IPS-NIHi11 (cell line): ENCODE measurements at regions not wholly inside any gene's neighbourhood (a gene's known extent, or its start where the extent isn't known, plus 50 kb on each side); places are given as distances from the start of the nearest gene placed in this dataset.
"Not testable (repeated sequence)": the region's sequence is repeated elsewhere in the genome, so short reads cannot be mapped to it uniquely, and the experiment has no call there.

Experiments
- DNase-seq: peaks from one replicate; pipeline ENCODE4 v3.0.0; 2012; ENCODE audit warnings: mixed read lengths, low spot score

DNA sequence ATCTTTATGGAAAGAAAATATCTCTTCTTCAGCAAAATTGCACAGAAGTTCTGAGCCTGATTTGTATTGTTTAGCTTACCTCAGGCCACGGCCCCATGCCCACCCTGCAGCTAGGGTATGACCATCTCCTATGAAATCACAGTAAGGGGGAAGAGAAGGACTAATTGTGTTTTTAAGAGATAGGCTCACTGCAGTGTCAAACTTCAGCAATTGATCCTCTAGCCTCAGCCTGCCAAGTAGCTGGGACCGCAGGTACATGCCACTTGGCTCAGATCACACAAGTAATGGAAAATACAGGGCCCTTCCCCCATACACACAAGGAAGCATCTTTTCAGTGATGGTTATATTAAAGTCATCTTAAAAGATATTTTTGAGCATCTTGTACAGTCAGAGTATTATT, 60.0 kb downstream of the DMAC1 start:
- DNase-seq: no peak

DNA sequence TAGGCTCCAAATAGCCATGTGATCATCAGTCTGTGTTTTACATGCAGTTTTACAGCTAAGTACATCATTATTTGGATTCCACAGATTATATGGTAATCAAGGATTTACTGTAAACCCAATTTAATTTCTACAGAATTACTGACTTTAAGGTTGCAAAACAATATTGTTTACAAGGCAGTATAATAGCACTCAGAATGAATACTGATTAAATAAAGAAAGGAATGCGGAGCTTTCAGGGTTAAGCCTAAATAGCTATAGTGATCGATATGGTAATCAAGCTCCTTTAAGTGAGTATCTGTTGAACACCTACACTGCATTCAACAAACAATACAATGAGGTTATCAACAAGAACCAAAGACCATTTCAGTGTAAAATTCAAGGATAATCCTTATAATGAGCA, 64.3 kb downstream of the DMAC1 start:
- DNase-seq: no peak

DNA sequence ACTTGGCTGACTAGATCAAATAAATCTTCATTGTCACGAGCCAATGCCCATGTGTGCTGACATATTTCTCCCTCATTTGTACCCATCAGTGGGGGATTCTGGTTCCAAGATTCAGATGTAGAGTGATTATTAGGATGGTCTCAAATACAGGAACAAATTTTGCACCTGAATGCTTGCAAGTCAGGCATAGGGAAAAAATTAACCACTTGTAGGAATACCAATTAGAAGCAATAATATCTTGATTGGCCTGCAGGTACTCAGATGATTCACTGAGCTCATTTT, 69.5 kb downstream of the DMAC1 start:
- DNase-seq: no peak

DNA sequence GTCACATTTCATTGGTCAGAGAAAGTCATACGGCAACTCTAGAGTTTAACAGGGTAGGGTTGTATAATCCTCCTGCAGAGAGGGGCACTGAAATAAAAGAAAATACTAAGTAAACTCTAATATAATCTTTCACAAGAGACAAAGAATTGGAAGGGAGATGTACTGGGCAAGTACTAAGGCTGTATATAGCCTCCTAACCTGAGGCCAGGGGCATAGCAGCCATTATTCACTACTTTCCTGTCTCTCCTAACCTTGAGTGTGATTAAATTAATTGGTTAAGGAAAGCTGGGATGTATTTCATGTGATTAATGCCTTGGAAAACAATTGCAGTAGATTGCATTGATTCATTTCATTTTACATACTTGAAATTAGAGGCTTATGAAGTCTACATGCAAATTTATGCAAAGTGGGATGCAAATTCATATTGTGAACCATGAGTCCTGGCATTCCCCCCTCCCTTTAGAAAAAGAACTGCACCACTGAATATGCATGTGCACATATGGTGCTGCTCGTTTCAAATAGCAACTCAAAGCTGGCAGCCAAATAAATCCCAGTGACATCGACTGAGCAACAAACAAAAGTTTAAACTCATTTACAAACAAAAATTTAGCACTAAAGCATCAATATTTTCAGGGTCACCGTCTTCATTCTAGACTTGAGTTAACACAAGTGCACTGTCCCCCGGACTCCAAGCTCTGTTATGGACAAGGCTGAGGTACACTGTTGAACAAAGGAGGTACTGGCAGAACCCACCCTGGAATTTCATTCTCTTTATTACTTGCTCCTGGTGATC, 70.0 kb downstream of the DMAC1 start:
- no peak for DNase-seq

DNA sequence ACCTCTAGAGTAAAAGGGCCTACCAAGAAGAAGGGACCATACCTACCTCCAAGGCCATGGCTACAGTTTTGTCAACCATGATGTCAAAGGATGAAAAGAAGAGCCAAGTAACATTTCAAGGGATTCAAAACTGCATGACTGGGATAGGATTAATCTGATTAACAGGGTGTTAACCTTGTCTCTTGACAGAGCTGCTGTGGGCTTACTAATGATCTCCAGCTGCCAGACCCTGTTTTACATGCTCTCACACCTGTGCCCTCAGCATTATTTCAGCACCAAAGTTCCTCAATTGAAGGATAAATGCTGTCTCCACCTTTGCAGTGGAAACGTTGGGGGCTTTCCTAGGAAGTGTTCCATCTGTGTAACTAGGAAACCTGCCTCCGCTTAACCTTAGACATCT, 78.3 kb downstream of the DMAC1 start:
- DNase-seq: no peak

DNA sequence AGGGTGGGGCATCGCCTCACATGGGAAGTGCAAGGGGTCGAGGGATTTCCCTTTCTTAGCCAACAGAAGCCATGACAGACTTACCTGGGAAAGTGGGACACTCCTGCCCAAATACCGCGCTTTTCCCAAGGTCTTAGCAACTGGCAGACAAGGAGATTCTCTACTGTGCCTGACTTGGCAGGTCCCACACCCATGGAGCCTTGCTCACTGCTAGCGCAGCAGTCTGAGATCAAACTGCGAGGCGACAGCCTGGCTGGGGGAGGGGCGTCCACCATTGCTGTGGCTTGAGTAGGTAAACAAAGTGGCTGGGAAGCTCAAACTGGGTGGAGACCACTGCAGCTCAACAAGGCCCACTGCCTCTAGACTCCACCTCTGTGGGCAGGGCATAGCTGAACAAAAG, 86.5 kb downstream of the DMAC1 start:
- not testable (repeated sequence) for DNase-seq

DNA sequence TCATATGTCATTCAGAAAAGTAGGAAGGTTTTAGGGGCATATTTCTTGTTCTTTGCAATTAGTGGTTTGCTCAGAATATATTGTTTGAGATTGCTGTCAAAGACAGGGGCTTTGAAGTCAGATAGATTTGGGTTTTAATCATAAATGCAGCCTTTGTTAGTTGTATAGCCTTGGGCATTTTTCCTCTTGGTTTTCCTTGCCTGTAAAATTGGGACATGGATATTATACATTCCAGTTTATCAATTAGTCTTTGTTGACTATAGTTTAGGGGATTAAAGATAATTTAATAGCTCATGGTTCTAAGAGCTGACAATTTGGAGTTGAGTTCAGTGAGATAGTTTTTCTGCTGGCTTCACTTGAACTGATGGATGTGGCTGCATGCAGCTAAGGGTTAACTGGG, 88.9 kb downstream of the DMAC1 start:
- no peak for DNase-seq

DNA sequence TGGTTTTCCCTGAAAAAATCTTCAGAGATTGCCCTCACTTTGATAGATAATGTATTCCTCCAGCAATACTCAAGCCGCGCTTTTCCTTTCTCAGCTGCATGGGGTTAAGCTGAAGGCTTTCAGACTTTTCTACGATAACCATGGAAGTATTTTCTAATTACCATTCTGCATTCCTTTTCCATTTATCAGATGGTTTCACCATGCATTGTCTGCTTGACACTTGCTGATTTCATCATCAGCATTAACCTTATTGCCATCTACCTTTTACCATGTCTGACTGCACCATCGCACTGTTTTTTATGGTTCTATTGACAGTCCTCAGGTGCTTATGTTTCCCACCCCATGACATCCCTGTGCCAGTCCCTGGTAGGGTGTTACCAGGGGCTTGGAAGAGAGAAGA, 91.6 kb downstream of the DMAC1 start:
- no peak for DNase-seq

DNA sequence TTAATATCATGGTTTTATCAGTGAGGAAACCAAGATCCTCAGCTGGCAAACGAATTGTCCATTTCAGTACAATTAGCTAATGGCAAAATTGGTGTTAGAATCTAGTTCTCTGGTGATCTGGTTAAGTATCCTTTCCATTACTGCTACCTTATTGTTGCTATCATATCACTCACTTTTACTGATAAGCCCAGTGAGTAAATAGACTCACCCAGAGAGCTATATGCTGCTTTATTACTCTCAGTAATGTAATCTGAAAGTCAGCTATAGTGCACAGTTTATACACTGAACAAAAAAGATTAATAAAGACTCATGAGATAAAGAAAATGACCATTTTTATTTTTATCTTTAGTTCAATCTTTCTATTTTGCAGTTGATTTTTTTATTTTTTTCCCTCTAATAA, 95.0 kb downstream of the DMAC1 start:
- DNase-seq: no peak

DNA sequence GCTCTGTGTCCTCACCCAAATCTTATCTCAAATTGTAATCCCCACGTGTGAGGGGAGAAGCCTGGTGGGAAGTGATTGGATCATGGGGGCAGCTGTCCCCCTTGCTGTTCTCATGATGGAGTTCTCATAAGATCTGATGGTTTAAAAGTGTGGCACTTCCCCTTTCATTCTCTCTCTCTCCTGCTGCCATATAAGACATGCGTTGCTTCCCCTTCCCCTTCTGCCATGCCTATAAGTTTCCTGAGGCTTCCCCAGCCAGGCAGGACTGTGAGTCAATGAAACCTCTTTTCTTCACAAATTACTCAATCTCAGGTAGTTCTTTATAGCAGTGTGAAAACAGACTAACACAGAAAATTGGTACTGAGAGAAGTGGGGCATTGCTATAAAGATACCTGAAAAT, 107.7 kb downstream of the DMAC1 start:
- DNase-seq: no peak

DNA sequence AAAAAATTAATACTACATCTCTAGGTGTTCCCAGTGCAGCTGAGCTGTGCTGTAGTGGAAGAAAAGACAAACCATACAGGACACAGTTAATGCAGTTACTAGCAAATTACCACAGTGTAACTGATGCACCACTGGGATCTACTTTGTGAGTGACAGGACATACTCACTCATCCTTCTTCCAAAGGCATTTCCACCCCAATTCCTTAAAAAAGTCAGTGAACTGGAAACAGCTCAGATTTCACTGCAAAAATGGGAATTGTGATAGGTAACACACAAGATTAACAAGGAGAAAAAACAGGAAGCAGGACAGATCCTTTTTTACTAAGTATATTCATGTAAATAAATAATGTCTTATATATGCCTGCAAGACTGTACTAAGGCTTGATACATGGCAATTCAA, 109.6 kb downstream of the DMAC1 start:
- DNase-seq: no peak

DNA sequence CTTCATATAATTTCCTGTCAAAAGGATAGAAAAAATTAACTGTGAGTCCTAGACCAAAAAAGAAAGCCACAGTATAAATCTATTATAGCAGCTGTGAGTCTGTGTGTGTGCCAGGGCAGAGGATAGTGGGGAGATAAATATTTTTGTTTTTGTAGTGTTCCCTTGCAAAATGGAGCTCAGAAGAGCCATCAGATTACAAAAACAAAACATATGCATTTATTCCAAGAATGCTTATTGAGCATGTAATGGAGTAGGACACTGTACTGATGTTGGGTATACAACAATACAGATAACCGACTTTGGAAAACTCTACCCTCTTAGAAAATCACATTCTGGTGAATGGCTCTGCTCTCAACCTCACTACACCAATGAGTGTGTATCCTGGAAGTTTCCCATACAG, 111.0 kb downstream of the DMAC1 start:
- no peak for DNase-seq

DNA sequence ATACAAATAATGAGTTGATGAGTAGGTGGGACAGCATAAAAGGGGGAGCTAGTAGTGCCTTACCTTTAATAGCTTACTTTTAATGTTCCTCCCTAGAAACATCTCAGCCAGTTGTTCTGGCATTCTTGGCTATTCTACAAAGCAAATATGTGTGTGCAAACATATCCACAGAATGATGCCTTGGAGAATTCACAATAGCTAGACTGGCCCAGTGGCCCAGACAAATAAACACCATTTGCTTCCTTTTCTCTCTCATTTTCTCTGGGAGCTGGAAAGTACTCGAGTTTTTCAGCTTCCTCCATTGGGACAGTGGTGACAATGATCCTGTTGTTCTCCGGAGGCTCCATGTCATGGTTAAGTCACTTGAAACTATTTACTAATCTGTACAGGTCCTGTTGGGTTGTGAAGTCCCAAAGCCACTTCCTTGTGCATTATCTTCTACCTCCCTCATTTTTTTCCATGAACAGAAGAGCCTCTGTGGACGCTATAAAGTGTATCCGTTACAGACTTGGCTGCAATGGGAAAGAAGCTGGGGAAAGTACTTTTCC, 122.9 kb downstream of the DMAC1 start:
- DNase-seq: no peak

DNA sequence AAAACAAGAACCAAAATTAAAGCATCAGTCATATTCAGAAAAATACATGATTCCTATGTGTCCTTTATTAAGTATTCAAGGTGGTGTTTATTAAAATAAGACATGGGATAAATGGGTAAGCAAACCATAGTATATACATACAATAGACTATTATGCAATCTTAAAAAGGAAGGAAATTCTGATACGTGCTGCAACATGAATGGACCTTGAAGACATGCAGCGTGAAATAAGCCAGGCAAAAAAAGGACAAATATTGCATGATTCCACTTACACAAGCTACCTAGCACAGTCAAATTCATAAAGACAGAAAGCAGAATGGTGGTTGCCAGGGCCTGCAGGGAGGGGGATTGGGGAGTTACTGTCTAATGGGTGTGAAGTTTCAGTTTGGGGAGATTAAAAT, 127.7 kb downstream of the DMAC1 start:
- DNase-seq: no peak

DNA sequence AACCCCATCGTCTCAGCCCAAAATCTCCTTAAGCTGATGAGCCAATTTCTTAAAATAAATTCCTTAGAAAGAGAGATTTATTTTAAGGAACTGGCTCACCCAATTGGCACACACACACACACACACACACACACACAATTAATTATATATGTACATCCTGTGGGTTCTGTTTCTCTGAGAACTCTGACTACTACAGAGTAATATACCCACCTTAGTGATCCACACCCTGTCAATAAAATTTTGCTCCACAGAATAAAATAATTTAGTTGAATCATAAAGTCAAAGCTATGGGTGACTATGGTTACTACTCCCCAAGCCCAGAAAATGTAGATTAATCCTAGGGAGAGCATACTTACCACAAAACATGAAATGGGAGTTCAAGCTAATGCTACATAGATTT, 131.0 kb downstream of the DMAC1 start:
- DNase-seq: no peak

DNA sequence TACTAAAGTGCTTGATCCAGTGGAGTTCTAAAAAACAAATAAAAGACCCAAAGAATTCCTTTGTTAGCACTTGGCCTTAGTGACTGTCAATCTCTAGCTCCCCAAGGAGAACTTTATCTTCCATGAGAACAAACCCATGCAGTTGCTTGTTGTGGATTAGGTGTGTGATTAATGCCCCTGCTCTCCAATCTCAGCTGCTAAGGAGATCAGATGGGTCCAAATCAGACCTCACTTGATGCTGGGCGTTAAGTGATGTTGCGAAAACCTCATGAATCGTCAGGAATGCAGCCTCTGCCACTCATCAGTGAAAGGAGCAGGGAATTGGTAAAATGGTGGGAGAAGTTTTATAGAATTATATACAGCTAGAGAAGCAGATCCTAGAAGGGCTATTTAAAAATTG, 133.7 kb downstream of the DMAC1 start:
- DNase-seq: peak; percentile 4

DNA sequence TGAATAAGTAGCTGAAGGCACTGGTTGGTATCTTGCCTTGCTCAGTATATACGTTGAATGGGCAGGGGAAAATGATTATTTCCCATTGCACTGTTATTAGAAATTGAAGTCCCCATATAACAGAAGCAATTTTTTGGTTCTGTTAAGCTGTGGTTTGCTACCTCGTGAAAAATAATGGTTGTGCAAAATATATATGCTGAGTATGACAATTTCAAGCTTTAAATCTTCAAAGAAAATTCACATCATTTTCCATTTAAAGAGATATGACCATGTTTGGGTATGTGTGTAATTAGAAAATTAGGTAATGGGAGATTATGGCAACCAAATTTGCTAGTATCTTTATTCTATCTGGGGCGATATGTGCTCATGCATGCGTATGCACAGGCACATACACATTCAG, 139.8 kb downstream of the DMAC1 start:
- no peak for DNase-seq

DNA sequence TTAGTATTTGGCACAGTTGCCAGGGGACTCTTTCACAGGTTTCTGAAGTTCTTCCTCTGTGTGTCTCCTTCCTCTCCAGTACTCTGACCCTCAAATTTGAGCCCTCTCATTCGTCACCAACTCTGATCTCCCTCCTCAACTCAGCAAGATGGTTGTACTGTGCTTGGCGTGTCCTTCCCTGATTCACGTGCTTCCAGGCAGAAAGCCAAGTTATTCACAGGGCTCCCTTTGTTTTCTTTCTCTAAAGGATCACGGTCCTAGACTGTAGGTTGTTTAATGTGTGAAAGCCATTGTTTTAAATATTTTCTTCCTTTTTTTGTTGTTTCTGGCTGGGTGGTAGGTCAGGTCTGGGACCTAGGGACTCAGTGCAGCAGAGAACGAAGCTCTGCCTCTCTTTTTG, 142.9 kb downstream of the DMAC1 start:
- no peak for DNase-seq

DNA sequence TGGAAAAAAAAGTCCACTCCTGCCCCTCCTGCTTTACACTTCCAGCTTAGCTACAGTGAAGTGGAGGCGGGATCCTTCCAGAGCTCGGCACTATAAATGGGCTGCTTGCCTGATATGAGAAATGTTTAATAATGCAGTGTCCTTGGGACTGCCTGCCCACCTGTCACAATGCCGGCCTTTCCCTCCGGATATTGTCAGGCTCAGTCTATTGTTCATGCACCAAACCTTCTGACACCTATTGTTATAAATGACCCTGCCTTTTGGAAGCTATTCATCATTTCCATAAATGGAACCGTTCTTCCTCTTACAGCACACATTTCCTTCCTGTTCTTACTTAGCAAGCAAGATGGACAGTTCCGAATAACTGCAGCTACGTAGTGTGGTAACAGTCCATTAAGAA, 146.3 kb downstream of the DMAC1 start:
- DNase-seq: no peak

DNA sequence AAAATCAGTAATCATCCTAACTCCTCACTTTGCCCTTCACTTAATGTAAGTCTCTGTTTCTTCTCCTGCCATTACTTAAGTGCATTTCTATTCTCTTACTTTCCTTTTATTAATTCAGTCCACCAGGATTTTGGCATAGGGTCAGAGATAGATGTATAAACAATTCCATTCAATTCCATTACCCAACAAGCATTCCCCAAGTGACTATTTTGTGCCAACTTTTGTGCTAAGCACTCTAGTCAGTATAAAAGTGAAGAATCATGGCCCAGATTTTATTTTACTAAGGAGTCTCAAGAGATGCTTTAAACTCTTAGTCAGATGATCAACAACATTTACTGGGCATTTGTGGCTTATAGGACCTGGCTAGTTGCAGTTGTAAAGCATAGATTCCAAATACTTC, 159.3 kb downstream of the DMAC1 start:
- DNase-seq: no peak

DNA sequence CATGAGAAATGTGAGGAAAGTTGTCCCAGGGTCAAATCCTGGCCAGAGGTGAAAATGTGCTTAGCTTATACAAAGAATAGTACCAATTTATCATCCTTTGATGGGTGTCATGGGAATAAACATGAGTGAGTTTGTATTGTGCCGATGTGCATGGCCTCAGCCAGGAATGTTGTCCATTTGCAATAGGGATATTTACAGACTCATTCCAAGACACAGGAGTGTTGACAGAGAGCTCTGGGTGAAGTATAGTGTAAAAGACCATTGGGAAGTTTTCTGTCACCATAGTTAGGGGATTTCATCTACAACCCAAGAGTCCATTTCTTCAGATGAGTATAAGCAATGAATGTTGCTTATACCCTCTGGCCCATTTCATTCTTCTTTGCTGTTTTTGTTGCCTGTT, 160.1 kb downstream of the DMAC1 start:
- DNase-seq: no peak

DNA sequence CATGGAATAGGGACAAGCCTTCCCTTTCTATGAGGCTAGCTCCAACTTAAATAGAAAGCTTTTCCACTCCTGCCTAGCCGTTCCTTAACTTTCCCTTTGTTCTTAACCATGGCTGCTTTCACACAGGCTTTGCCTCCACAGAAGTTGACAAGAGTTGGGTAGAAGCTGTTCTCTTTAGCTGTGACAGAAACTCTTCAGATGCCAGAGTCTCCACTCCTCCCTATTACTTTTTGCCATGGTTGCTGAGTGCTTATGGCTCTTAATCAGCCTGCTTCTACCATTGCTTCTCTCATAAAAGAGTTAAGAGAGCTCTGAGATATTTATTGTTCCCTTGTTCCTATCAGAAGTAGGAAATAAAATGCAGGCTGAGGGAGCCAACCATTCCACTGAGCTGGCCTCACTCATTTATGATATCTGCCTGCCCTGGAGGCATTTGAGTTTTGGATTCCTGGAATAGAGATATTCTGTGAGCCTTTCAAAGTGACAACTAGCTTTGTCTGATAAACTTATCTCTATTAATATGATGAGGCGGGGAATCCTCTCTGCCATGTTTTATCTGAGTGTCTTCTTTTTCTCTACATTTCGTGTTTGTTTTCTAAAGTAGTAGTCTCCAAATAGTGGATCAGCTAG, 162.6 kb downstream of the DMAC1 start:
- no peak for DNase-seq

DNA sequence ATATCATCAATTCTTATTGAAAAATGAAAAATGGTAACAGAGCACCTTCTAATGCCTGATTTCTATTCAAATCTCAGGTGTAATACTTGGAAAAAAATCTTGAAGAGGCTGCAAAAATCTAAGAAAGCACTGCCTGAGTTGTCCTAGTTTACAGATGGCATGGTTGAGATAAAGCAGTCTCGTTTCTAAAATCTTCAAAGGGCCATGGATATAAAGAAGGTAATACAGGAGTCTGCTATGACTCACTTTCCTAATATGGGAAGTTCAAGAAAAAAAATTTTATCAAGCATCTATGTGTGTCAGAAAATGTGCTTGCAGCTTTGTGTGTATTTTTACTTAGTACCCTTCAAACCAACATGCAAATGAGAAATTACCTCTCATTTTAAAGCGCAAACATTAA, 163.3 kb downstream of the DMAC1 start:
- DNase-seq: no peak

DNA sequence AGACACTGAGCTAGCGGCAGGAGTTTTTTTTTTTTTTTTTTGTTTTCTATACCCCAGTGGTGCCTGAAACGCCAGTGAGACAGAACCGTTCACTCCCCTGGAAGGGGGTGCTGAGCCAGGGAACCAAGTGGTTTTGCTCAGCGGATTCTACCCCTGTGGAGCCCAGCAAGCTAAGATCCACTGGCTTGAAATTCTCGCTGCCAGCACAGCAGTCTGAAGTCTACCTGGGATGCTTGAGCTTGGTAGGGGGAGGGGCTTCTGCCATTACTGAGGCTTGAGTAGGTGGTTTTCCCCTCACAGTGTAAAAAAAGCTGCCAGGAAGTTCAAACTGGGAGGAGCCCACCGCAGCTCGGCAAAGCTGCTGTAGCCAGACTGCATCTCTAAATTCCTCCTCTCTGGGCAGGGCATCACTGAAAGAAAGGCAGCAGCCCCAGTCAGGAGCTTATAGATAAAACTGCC, 173.0 kb downstream of the DMAC1 start:
- DNase-seq: not testable (repeated sequence)
